SKM-1 (cell line): ENCODE measurements at regions not wholly inside any gene's neighbourhood (a gene's known extent, or its start where the extent isn't known, plus 50 kb on each side); places are given as distances from the start of the nearest gene placed in this dataset.
"Not testable (repeated sequence)": the region's sequence is repeated elsewhere in the genome, so short reads cannot be mapped to it uniquely, and the experiment has no call there.

Experiments used
- DNase-seq: peaks from one replicate; lab custom pipeline; 2025; ENCODE audit not compliant: unreplicated experiment; lab: John Stamatoyannopoulos, UW

DNA sequence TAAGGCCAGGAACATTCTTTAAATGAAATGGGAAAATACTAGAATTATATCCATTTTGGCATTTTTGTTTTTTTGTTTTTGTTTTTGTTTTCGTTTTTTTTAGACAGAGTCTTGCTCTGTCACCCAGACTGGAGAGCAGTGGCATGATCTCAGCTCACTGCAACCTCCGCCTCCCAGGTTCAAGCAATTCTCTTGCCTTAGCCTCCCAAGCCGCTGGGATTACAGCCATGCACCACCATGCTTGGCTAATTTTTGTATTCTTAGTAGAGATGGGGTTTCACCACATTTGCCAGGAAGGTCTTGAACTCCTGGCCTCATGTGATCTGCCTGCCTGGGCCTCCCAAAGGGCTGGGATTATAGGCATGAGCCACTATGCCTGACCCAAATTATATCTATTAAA, 520.7 kb upstream of the RORB start:
- DNase-seq, result not testable (repeated sequence)

DNA sequence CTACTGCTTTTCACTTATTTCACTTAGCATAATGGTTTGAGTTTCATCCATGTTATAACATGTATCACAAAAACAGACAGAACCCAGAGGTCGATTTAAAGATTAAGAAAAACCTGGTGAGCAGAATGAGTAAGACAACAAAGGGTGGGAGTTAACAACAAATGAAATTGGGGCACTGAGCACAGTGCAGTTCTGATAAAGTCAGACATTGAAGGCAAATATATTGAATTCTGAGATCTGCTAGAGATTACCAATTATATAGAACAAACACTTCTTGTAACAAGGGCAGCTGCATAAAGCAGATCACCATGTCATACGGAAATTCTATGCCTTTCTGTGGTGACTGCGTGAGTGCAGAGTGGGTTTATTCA, 517.3 kb upstream of the RORB start:
- no peak for DNase-seq

GRCh38 chr9:73980754-73981153, 516.4 kb upstream of the RORB start:
- DNase-seq, result no peak

GRCh38 chr9:73981405-73981804, 515.7 kb upstream of the RORB start:
- no peak for DNase-seq

DNA sequence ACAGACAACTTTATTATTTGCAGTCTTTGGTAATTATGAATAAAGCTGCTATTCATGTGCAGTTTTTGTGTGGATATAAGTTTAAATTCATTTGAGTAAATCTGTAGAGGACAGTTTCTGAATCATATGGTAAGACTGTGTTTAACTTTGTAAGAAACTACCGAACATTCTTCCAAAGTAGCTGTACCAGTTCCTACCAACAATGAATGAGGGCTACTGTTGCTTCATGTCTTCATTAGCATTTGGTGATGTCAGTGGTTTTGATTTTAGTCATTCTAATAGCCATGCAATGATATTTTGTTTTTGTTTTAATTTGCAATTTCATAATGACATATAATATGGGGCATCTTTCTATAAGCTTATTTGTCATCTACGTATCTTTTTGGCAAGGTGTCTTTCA, 501.3 kb upstream of the RORB start:
- DNase-seq, result no peak

DNA sequence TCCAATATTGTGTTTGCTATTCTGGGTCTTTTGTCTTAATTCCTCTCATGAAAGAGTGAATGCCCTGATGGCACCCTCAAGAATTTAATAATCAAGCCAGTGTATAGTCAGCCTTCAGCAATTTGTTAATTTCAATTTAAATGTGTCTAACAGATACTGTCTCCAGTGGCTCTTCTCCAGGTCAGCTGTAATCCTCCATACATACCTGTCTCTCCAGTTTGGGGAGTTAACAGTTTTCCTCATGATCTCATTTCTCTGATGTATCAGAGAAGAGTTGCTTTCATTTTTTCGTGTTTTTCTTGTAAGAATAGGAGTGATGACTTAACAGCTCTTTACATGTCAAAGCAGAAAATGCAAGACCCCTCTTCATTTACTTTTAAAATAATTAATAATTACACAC, 500.3 kb upstream of the RORB start:
- no peak for DNase-seq

- no peak for DNase-seq
Measured at GRCh38 chr9:74001382-74001781, 495.8 kb upstream of the RORB start.

- DNase-seq, result no peak
Measured at GRCh38 chr9:74006935-74007334, 490.2 kb upstream of the RORB start.

GRCh38 chr9:74007833-74008232, 489.3 kb upstream of the RORB start:
- DNase-seq, result no peak

DNA sequence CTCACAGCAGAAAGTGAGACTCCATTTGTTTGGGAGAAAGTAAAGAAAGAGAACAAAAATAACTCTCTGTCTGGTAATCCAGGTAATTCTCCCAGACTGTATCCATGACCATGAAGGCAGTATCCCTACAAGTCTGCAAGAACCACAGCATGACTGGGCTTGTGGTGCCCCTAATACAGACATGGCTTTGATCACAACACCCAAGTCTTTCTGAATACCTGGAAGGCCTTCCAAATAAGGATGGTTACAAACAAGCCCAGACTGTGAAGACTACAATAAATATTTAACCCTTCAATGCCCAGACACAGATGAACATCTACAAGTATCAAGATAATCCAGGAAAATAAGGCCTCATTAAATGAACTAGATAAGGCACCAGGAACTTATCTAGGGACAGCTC, 481.1 kb upstream of the RORB start:
- no peak for DNase-seq

GRCh38 chr9:74025402-74025925, 471.7 kb upstream of the RORB start:
- no peak for DNase-seq

GRCh38 chr9:74032421-74032820, 464.7 kb upstream of the RORB start:
- no peak for DNase-seq

- DNase-seq, result no peak
Measured at GRCh38 chr9:74035786-74036185, 461.3 kb upstream of the RORB start.

- DNase-seq, result no peak
Measured at GRCh38 chr9:74036549-74037231, 460.4 kb upstream of the RORB start.

- no peak for DNase-seq
Measured at GRCh38 chr9:74037274-74037673, 459.9 kb upstream of the RORB start.

DNA sequence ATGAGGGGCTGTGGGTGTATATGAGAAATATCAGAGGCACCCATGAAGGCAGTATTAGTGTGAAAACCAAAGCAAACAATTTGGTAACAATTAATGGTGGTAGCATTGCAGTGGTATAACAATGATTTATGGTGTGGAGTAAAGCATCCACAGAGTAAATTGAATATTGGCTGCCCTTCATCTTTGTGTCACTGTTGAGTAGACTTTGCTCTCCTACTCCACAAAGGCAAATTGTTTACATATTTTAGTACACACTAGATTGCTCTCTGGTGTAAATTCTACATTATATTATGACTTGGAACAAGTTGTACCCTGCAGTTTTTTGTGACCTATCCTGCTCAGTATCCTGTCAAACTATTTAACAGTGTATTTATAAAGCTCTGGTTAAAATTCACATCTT, 455.5 kb upstream of the RORB start:
- no peak for DNase-seq

GRCh38 chr9:74044844-74045243, 452.3 kb upstream of the RORB start:
- no peak for DNase-seq

GRCh38 chr9:74056023-74056422, 441.1 kb upstream of the RORB start:
- DNase-seq, result no peak

GRCh38 chr9:74057051-74057450, 440.1 kb upstream of the RORB start:
- DNase-seq, result not testable (repeated sequence)

GRCh38 chr9:74064702-74065101, 432.4 kb upstream of the RORB start:
- no peak for DNase-seq

GRCh38 chr9:74066128-74066527, 431.0 kb upstream of the RORB start:
- DNase-seq, result no peak

GRCh38 chr9:74066605-74067004, 430.5 kb upstream of the RORB start:
- DNase-seq, result no peak

DNA sequence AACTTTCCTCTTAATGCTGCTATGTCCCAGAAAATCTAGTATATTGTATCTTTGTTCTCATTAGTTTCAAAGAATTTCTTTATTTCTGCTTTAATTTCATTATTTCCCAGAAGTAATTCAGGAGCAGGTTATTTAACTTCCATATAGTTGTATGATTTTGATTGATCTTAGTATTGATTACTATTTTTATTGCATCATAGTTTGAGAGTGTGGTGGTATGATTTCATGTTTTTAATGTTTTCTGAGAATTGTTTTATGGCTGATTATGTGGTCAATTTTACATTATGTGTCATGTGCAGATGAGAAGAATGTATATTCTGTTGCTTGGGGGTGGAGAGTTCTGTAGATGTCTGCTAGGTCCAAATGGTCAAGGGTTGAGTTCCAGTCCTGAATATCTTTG, 425.6 kb upstream of the RORB start:
- DNase-seq, result no peak
